ENCODE measurements at regions not wholly inside any gene's neighbourhood (a gene's known extent, or its start where the extent isn't known, plus 50 kb on each side); places are given as distances from the start of the nearest gene placed in this dataset.
"Not testable (repeated sequence)": the region's sequence is repeated elsewhere in the genome, so short reads cannot be mapped to it uniquely, and the experiment has no call there.

GRCh38 chr6:2579241-2579761 is 171.4 kb downstream of the MYLK4 start:
- H3K4me3 Mint-ChIP-seq, result no peak overlapping the region
- no peak overlapping the region for H3K27ac Mint-ChIP-seq
- H3K4me1 Mint-ChIP-seq (ENCODE audit: low read depth), result no peaks in the 10 kb centered on the region
- H3K36me3 Mint-ChIP-seq (ENCODE audit: low read depth), result peaks cover 4% of the 10 kb centered on the region
- peaks cover 6% of the 10 kb centered on the region for H3K9me3 Mint-ChIP-seq
- H3K27me3 Mint-ChIP-seq, result peaks cover 26% of the 10 kb centered on the region

- no peaks in the 10 kb centered on the region for H3K4me1 Mint-ChIP-seq (ENCODE audit: low read depth)
- H3K9me3 Mint-ChIP-seq, result peaks cover 6% of the 10 kb centered on the region
- H3K27me3 Mint-ChIP-seq, result peaks cover 25% of the 10 kb centered on the region
- no peak overlapping the region for H3K4me3 Mint-ChIP-seq
- peaks cover 4% of the 10 kb centered on the region for H3K36me3 Mint-ChIP-seq (ENCODE audit: low read depth)
- no peak overlapping the region for H3K27ac Mint-ChIP-seq
Measured at GRCh38 chr6:2578767-2579166, 172.0 kb downstream of the MYLK4 start.

DNA sequence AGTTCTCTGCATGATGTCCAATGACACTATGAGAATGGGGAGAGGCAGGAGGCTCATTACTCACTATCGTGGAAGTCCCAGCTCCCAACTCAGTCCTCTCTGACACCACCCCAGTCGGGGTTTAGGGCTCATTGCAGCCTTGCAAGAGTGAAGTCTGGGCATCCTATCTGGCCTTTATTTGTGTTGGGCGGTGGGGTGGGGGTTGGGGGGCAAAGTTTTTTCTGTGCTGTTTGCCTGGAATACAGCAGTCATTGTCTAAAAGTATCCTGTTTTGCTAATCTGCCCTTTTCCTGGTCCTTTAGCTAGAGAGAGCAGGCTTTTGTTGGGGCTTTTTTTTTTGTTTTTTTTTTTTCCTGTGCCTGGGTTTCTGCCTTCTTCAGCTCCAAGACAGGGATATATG is 174.2 kb downstream of the MYLK4 start:
- Mint-ChIP-seq H3K27me3 (peaks cover 16% of the 10 kb centered on the region), H3K4me3 (no peak overlapping the region)

DNA sequence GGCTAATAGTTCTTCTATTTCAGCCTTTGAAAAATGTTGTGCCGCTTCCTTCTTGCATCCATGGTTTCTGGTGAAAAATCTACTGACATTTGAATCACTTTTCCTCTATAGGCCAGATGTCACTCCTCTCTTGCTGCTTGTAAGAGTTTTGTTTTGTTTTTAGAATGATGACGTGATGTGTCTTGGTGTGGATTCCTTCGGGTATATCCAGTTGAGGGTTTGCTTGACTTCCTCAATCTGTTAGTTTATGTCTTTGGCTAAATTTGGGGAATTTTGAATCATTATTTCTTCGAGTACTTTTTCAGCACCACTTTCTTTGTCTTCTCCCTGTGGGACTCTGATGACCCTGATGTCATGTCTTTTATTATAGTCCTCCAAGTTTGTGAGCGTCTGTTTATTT is 175.5 kb downstream of the MYLK4 start:
- H3K4me1 Mint-ChIP-seq (ENCODE audit: low read depth), result no peaks in the 10 kb centered on the region
- peaks cover 24% of the 10 kb centered on the region for H3K27me3 Mint-ChIP-seq
- peaks cover 4% of the 10 kb centered on the region for H3K36me3 Mint-ChIP-seq (ENCODE audit: low read depth)
- no peak overlapping the region for H3K4me3 Mint-ChIP-seq
- H3K27ac Mint-ChIP-seq, result no peak overlapping the region
- peaks cover 6% of the 10 kb centered on the region for H3K9me3 Mint-ChIP-seq

More for the DNA sequence above, 174.2 kb downstream of the MYLK4 start:
- Mint-ChIP-seq H3K36me3 (ENCODE audit: low read depth) (peaks cover 4% of the 10 kb centered on the region), H3K27ac (no peak overlapping the region), H3K9me3 (peaks cover 6% of the 10 kb centered on the region), H3K4me1 (ENCODE audit: low read depth) (no peaks in the 10 kb centered on the region)

- not testable (repeated sequence) for H3K4me1 Mint-ChIP-seq (ENCODE audit: low read depth); H3K9me3 Mint-ChIP-seq; H3K36me3 Mint-ChIP-seq (ENCODE audit: low read depth); H3K27ac Mint-ChIP-seq; H3K4me3 Mint-ChIP-seq
- peaks cover 39% of the 10 kb centered on the region for H3K27me3 Mint-ChIP-seq
Measured at GRCh38 chr6:2569420-2569819, 181.3 kb downstream of the MYLK4 start.

DNA sequence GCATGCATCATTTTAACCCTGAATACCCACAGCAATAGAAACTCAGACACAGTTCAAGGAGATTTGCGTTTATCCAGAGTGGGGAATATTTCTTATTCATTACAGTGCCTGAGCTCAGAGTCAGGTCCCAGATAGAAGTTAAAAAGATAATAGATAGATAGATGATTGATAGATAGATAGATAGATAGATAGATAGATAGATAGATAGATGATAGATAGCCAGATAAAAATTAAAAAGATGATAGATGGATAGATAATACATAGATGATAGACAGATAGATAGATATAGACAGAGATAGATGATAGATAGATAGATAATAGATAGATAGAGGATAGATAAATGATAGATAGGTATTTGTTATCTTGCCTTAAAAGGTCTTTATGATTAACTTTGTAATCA is 184.7 kb downstream of the MYLK4 start:
- Mint-ChIP-seq H3K27ac (no peak overlapping the region), H3K36me3 (ENCODE audit: low read depth) (no peaks in the 10 kb centered on the region), H3K4me3 (no peak overlapping the region), H3K27me3 (peaks cover 37% of the 10 kb centered on the region), H3K9me3 (no peaks in the 10 kb centered on the region), H3K4me1 (ENCODE audit: low read depth) (peaks cover 11% of the 10 kb centered on the region)

- H3K4me3 Mint-ChIP-seq, result no peak overlapping the region
- H3K4me1 Mint-ChIP-seq (ENCODE audit: low read depth), result peaks cover 11% of the 10 kb centered on the region
- no peak overlapping the region for H3K27ac Mint-ChIP-seq
- H3K27me3 Mint-ChIP-seq, result peaks cover 38% of the 10 kb centered on the region
- H3K36me3 Mint-ChIP-seq (ENCODE audit: low read depth), result no peaks in the 10 kb centered on the region
- no peaks in the 10 kb centered on the region for H3K9me3 Mint-ChIP-seq
Measured at GRCh38 chr6:2565499-2565898, 185.2 kb downstream of the MYLK4 start.

- Mint-ChIP-seq H3K27ac (no peak overlapping the region), H3K4me3 (no peak overlapping the region), H3K9me3 (no peaks in the 10 kb centered on the region), H3K27me3 (peaks cover 39% of the 10 kb centered on the region), H3K4me1 (ENCODE audit: low read depth) (peaks cover 11% of the 10 kb centered on the region), H3K36me3 (ENCODE audit: low read depth) (no peaks in the 10 kb centered on the region)
Measured at GRCh38 chr6:2563635-2564034, 187.1 kb downstream of the MYLK4 start.

DNA sequence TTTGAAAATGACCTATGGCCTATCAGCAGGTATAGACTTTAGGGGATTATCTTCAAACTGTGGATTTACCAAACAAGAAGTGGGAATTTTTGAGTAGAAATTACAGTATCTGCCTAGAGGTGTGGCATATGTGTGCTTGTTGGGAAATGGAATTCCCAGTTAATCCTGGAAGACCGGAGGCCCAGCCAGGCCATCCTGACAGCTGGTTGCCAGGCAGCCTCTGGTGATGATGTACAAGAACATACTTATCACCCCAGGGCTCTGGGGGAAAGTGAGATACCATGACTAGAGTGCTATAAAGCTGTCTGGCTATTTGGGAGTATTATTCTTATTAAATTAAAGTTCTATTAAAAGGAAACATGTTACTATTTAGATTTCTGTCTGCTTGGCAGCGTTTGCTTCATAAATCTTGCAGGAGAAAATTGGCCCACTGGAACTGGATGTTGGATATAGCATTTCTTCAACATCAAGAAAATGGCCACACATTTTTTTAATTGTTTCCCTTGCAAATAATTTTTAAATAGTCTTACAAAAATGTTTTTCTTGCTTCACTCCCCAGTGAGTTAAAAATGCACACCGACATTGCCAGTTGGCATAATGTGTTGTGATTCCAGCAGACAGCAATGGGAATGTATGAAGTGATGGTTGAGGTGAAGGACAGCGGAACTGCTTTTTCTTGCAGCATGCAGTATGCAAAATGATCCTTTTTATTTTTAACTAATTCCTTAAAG is 187.8 kb downstream of the MYLK4 start:
- Mint-ChIP-seq H3K27me3 (peaks cover 41% of the 10 kb centered on the region), H3K4me1 (ENCODE audit: low read depth) (peaks cover 11% of the 10 kb centered on the region), H3K9me3 (no peaks in the 10 kb centered on the region), H3K27ac (no peak overlapping the region), H3K4me3 (no peak overlapping the region), H3K36me3 (ENCODE audit: low read depth) (no peaks in the 10 kb centered on the region)

DNA sequence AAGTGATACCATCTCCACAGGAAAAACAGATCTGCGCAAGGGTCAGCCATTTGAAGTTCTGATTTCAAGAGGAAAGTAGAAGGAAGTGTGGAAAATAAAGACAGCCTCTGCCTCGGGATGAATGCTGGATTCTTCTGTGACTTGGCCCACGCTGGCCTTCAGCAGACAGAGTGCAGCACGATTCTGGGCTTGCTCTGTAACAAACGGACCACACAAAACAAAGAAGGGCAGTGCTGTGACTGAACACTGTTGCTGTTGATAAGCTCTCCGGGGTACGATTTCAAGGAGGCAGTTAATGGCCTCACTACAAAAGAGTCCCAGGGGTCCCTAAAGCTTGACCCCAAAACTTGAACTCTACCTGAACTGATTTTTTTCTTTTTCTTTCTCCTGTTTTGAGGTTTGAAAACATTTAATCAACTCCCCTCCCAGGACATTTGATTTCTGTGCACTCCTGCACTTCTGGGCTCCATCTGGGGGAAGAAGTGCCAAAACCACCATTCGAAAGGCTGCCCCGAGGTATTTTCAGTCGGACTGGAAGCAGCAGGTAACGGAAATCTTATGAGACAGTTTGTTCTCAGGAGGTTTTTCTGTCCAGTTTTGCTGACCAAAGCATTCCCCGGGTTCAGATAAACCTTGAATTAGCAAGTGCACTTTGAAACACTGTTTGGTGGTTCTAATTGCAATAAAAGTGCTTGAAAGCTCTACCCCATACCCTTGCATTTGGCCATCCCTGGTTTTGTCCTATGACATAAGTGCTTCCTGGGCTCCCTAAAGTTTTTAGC is 189.6 kb downstream of the MYLK4 start:
- Mint-ChIP-seq H3K9me3 (no peaks in the 10 kb centered on the region), H3K27ac (no peak overlapping the region), H3K4me1 (ENCODE audit: low read depth) (peaks cover 11% of the 10 kb centered on the region), H3K4me3 (no peak overlapping the region), H3K27me3 (peaks cover 40% of the 10 kb centered on the region), H3K36me3 (ENCODE audit: low read depth) (no peaks in the 10 kb centered on the region)

DNA sequence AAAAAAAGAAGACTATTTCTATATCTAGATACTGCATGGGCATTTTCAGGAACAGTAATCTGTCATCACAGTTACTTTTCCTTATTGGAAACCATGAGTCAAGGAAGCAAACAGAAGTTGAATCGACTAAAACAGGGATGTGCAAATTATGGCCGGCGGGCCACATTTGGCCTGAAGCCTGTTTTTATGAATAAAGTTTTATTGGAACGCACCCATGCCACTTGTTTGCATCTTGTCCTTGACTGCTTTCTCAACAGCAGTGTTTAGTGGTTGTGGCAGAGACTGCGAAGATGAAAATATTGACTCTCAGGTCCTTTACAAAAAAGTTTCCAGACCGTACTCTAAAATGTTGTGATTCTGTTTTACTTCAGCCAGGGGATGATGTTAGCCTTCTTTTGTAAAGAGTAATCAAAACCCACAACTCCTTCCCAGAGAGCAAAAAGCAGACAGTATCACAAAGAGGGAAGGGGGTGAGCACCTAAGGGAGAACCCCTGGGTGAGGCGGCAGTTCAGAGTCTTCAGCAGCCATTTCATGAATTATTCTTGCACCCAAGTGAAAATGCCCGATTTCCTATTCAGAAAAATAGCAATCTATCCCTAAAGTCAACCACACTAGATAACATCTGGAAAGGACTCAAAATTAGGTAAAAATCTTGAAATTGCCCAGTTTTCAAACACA is 190.4 kb downstream of the MYLK4 start:
- H3K9me3 Mint-ChIP-seq, result no peaks in the 10 kb centered on the region
- H3K36me3 Mint-ChIP-seq (ENCODE audit: low read depth), result no peaks in the 10 kb centered on the region
- no peak overlapping the region for H3K27ac Mint-ChIP-seq
- H3K4me1 Mint-ChIP-seq (ENCODE audit: low read depth), result peaks cover 11% of the 10 kb centered on the region
- peaks cover 40% of the 10 kb centered on the region for H3K27me3 Mint-ChIP-seq
- no peak overlapping the region for H3K4me3 Mint-ChIP-seq

DNA sequence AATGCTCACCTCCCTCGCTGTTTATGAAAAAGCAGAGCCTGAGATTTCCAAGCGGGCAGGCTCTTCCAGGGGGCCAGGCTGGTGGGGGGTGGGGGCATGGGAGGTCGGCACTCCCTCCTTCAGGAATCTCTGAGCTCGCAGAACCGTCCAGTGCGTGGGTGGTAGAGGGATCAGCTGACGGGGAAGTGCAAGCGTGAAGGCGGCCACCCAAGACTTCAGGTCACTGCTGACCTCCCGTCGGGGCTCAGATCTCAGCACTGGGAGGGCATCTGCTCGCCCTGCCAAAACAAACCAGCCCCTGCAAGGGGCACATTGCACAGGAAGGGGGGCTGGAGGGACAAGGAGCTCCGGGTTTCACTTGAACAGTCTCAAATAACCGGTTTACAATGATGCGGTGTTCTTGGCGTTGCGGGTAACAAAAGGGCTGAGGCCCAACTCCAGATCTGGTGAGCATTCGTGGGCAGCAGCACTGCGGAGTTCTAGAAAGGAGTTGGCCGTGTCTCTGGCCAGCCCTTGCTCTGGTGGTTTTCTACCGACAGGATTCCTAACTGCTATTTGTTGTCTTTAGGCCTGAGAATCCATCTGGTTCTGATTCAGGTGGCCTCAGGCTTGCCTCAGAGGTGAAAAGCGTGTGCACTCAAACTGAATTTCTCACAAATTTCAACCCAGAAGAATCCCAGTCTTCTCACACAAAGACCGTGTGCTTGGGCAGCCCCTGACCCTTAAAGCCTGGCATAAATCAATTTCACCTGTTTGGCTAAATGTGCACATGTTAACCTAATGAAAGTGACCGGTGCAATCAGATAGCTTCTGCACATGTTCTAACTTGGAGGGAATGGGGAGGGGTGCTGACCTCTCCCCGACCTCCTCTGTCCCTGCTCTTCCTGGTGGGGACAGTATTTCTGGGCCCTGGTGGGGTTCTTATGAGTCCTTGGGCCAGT is 191.6 kb downstream of the MYLK4 start:
- peaks cover 10% of the 10 kb centered on the region for H3K4me1 Mint-ChIP-seq (ENCODE audit: low read depth)
- no peaks in the 10 kb centered on the region for H3K36me3 Mint-ChIP-seq (ENCODE audit: low read depth)
- H3K9me3 Mint-ChIP-seq, result no peaks in the 10 kb centered on the region
- peaks cover 47% of the 10 kb centered on the region for H3K27me3 Mint-ChIP-seq
- H3K27ac Mint-ChIP-seq, result no peak overlapping the region
- no peak overlapping the region for H3K4me3 Mint-ChIP-seq

DNA sequence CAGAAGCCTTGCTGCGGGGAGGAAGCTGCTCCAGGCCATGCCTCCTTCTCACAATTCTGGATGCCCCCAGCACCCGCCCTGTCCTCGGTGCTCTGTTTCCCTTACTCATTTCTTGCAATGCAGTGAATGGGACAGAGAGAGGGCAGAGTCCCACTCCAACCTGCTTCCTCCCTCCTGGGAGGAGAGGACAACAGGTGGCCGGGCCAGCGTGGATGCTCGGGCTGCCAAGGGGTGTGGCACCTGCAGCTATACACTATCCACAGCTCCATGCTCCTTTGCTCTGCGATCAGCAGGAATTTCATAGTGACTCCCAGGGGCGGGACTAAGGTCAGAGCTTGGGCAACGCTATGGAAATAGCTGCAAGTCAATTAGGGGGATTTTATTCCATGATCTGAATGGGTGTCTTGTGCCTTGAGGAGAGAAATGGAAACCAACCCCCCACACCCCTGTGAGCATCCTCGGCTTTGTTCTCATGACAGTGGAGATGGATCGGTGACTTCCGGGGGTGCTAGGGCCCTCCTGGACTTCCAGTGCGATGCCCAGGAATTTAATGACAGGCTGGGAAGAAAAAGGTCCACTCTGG is 192.5 kb downstream of the MYLK4 start:
- H3K36me3 Mint-ChIP-seq (ENCODE audit: low read depth), result no peaks in the 10 kb centered on the region
- H3K4me3 Mint-ChIP-seq, result no peak overlapping the region
- H3K4me1 Mint-ChIP-seq (ENCODE audit: low read depth), result peaks cover under 1% of the 10 kb centered on the region
- no peak overlapping the region for H3K27ac Mint-ChIP-seq
- H3K9me3 Mint-ChIP-seq, result no peaks in the 10 kb centered on the region
- peaks cover 51% of the 10 kb centered on the region for H3K27me3 Mint-ChIP-seq

DNA sequence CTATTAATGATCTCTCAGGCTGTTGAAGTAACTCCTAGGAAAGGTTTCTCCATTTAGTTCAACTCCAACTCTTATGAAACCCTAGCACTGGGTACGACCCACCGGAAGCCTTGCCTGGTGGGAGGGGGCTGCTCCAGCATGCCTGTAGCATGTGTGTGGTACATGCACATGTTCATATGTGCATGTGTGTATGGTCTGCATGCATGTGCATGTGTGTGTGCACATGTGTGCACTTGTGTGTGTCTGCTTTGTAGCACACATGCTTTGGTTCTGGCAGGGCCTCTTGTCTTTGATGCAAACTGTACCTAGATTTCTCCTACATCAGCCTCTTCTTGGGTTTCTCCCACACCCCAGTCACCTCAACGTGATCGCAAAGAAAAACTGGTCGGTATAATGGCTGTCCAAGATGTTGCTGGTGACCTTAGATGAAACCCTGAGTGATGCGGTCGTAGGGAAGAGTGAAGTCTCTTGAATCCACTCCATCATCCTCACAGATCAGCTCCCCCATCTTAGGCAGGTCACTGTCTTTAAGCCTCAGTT is 193.5 kb downstream of the MYLK4 start:
- Mint-ChIP-seq H3K27me3 (peaks cover 56% of the 10 kb centered on the region), H3K4me3 (no peak overlapping the region), H3K4me1 (ENCODE audit: low read depth) (no peaks in the 10 kb centered on the region), H3K36me3 (ENCODE audit: low read depth) (no peaks in the 10 kb centered on the region), H3K27ac (no peak overlapping the region), H3K9me3 (no peaks in the 10 kb centered on the region)
